Right hindlimb (tissue), 1 donor: ENCODE measurements at regions not wholly inside any gene's neighbourhood (a gene's known extent, or its start where the extent isn't known, plus 50 kb on each side); places are given as distances from the start of the nearest gene placed in this dataset.
"Not testable (repeated sequence)": the region's sequence is repeated elsewhere in the genome, so short reads cannot be mapped to it uniquely, and the experiment has no call there.

Experiments used
- DNase-seq: peaks from one replicate; pipeline ENCODE4 v3.0.0-alpha.2; 2018

GRCh38 chr5:101306391-101307137, 403.5 kb upstream of the ST8SIA4 start:
- no peak for DNase-seq

DNA sequence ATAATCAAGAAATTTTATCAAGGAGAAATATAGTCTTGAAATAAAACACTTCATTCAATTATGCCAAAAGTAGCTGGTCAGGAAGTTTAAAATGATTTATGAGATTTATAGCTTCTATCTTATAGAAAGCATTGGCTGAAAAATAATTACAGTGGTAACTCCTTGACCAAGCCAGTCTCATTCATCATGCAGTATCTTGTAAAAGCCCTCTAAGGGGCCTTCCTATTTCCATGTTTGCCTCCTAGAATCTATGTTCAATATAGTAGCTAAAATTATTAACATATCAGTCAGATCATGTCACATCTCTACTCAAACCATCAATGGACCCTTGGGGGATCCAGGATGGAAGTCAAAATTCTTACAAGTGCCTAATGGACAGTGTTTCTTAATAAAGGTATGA, 393.4 kb upstream of the ST8SIA4 start:
- no peak for DNase-seq

DNA sequence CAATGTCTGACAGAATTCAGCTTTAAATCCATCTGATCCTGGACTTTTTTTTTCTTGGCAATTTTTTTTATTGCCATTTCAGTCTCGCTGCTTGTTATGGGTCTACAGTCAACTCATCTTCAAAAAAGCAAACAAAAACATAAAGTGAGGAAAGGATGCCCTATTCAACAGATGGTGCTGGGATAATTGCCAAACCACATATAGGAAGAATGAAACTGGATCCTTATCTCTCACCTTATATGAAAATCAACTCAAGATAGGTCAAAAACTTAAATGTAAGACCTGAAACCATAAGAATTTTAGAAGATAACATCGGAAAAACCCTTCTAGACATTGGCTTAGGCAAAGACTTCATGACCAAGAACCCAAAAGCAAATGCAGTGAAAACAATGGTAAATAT, 389.1 kb upstream of the ST8SIA4 start:
- no peak for DNase-seq

DNA sequence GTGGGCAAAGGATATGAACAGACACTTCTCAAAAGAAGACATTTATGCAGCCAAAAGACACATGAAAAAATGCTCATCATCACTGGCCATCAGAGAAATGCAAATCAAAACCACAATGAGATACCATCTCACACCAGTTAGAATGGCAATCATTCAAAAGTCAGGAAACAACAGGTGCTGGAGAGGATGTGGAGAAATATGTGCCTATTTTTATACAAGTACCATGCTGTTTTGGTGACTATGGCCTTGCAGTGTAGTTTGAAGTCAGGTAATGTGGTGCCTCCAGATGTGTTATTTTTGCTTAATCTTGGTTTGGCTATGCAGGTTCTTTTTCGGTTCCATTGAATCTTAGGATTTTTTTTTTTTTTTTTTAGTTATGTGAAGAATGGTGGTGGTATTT, 387.7 kb upstream of the ST8SIA4 start:
- not testable (repeated sequence) for DNase-seq

DNA sequence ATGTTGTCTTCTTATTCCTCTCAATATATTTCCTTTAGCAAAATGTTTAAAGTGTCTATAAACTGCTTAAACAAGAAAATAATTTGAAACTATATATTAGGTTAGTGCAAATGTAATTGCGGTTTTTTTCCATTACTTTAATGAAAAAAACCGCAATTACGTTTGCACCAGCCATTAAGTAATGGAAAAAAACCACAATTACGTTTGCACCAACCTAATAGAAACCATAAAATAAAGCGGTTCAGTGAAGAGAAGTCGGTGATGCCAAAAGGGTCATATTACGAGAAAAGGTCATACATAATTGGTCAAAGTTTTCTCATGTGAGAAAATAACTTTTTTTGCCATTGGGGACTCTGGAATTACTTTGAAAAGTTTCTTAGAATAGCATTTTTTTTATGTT, 385.6 kb upstream of the ST8SIA4 start:
- no peak for DNase-seq

- no peak for DNase-seq
Observed at GRCh38 chr5:101284736-101285375, 381.8 kb upstream of the ST8SIA4 start.

GRCh38 chr5:101283938-101284337, 380.9 kb upstream of the ST8SIA4 start:
- not testable (repeated sequence) for DNase-seq

GRCh38 chr5:101278917-101279316, 375.8 kb upstream of the ST8SIA4 start:
- DNase-seq: no peak

- DNase-seq: no peak
Observed at GRCh38 chr5:101278011-101278687, 375.1 kb upstream of the ST8SIA4 start.

DNA sequence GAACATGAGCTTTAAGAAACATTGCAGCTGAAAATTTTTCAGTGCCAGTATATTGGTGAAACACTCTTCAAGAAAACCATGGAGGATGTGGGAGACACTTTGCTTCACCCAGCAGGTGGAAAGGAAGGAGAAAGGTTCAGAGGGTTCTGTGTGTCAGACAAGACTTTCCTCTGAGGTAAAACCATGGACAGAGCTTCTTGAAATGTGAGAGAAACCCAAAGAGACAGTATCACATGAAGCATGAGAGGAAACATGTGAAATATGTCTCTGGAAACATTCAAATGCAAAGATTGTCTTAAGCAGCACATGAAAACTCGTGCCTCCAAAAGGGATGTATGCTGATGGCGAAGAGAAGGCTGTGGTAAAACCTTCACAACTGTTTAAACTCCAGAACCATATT, 368.9 kb upstream of the ST8SIA4 start:
- DNase-seq: no peak

DNA sequence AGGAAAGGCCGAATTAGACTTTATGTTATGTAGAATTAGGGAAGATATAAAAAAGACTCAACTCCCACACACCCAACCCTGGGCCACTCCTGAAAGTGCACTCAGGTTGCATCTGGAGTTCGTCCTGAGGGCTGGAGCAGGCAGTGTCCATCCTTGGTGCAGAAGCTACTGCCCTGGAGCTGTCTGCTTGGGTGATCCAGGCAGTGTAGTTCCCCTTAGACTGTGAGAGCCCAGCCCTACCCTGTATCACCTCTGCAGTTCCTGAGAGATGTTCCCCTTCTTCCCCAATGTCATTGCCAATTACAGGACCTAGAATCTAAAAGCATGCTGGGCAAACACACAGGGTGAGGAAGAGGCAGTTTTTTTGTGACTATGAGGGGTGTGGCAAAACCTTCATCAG, 368.3 kb upstream of the ST8SIA4 start:
- no peak for DNase-seq

GRCh38 chr5:101260857-101261256, 357.8 kb upstream of the ST8SIA4 start:
- no peak for DNase-seq

DNA sequence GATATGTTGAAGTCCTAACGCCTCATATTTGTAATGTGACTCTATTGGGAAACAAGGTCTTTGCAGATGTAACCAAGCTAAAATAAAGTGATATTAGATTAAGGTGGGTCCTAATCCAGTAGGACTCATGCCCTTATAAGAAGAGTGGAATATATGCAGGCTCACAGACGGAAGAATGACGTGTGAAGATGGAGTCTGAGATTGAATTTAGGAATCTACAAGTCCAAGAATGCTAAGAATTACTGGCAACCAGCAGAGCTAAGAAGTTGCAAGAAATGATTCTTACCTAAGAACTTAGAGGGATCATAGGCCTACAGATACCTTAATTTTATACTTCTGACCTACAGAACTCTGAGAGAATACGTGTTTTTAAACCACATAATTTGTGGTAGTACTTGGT, 350.0 kb upstream of the ST8SIA4 start:
- no peak for DNase-seq

DNA sequence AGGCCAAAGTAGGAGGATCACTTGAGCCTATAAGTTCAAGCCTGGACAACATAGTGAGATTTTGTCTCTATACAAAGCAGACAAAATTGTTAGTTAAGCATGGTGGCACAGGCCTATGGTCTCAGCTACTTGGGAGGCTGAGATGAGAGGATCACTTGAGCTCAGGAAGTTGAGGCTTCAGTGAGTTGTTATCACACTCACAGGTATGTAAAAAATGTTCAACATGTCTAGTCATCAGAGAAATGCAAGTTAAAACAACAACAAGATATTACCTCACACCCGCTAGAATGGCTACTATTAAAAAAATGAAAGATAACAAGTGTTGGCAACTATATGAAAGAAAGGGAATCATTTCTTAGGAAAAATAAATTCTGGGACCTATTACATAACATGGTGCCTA, 341.5 kb upstream of the ST8SIA4 start:
- DNase-seq: no peak

- no peak for DNase-seq
Observed at GRCh38 chr5:101212942-101213514, 309.9 kb upstream of the ST8SIA4 start.

GRCh38 chr5:101206534-101206933, 303.5 kb upstream of the ST8SIA4 start:
- DNase-seq: no peak

- not testable (repeated sequence) for DNase-seq
Observed at GRCh38 chr5:101205065-101205464, 302.0 kb upstream of the ST8SIA4 start.

DNA sequence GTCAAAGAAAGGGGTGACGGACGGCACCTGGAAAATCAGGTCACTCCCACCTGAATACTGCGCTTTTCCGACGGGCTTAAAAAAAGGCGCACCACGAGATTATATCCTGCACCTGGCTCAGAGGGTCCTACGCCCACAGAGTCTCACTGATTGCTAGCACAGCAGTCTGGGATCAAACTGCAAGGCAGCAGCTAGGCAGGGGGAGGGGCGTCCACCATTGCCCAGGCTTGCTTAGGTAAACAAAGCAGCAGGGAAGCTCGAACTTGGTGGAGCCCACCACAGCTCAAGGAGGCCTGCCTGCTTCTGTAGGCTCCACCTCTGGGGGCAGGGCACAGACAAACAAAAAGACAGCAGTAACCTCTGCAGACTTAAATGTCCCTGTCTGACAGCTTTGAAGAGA, 277.3 kb upstream of the ST8SIA4 start:
- DNase-seq: not testable (repeated sequence)

- no peak for DNase-seq
Observed at GRCh38 chr5:101176605-101177004, 273.5 kb upstream of the ST8SIA4 start.

- no peak for DNase-seq
Observed at GRCh38 chr5:101174981-101175380, 271.9 kb upstream of the ST8SIA4 start.

DNA sequence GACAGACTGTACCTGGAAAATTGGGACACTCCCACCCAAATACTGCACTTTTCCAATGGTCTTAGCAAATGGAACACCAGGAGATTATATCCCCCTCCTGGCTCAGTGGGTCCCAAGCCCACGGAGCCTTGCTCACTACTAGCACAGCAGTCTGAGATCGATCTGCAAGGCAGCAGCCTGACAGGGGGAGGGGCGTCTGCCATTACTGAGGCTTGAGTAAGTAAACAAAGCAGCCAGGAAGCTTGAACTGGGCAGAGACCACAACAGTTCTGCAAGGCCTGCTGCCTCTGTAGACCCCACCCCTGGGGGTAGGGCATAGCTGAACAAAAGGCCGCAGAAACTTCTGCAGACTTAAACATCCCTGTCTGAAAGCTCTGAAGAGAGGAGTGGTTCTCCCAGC, 260.0 kb upstream of the ST8SIA4 start:
- no peak for DNase-seq

DNA sequence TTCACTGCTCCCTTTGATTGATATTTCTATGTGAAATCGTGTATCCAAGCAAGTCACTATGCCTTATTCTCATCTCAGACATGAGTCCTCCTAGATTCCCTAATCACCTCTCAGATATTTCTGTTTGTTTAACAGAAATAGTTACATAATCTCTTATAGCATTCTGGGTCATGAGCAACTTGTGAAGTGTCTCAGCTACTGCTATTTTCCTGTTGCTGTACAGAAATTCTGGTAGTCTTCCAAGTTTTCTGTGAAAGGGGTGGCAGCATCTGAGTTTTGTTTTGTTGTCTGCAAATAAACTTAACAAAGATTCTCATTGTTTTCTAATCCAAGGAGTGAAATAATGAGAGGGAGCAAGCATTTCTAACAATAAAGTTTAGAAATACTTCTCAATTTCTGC, 256.9 kb upstream of the ST8SIA4 start:
- DNase-seq: no peak

GRCh38 chr5:101159006-101159405, 255.9 kb upstream of the ST8SIA4 start:
- no peak for DNase-seq

GRCh38 chr5:101153526-101153925, 250.4 kb upstream of the ST8SIA4 start:
- no peak for DNase-seq
